ENCODE measurements at regions not wholly inside any gene's neighbourhood (a gene's known extent, or its start where the extent isn't known, plus 50 kb on each side); places are given as distances from the start of the nearest gene placed in this dataset.

DNA sequence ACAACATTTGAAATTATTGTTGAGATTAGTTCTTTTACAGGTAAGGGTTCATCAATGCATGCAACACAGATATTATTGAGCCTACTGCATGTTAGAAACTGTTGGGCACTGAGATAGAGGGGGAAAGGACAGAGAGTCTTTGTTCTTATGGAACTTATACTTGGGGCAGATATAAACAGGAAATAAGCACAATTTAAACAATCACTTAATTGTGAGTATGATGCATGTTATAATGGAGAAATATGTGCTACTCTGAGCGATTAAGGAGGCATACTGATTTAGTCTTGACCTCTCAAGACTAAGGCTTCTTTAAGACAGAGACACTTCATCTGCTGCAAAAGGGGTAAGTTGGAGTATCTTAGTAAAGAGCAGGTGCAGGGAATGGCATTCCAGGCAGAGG lies 593.3 kb downstream of the CCSER2 start:
- TF ChIP-seq POLR2A (IDR thresholded peaks at IDR 0.05; ENCODE audit: low read depth, low read length), result no peak
- no peak for TF ChIP-seq POLR2AphosphoS5 (IDR thresholded peaks at IDR 0.05; ENCODE audit: low read depth, low read length)
- TF ChIP-seq TAF1 (IDR thresholded peaks at IDR 0.05; ENCODE audit: borderline replicate concordance, low read depth, low read length), result no peak

Measured in GM12892 (cell line).